H1 (cell line): ENCODE measurements at regions not wholly inside any gene's neighbourhood (a gene's known extent, or its start where the extent isn't known, plus 50 kb on each side); places are given as distances from the start of the nearest gene placed in this dataset.

Experiments
- BACH1 ChIP-seq: IDR thresholded peaks from 2 replicates; pipeline ENCODE4 v1.6.1; 2012; ENCODE audit warnings: low read length, improper control_type of control experiment
- BCL11A ChIP-seq, 2 experiments: IDR thresholded peaks; one replicate each; pipeline ENCODE4 v1.6.1; 2011; ENCODE audit warnings: low read depth in 2 of 2, low read length in 2 of 2, mild to moderate bottlenecking in 2 of 2
- KDM1A ChIP-seq: fragments of 200-600, 300-600 bp; sonication (generic); IDR thresholded peaks from 2 replicates; pipeline ENCODE4 v1.7.1; 2016; ENCODE audit warnings: mild to moderate bottlenecking, low read length, borderline replicate concordance
- POLR2A ChIP-seq, 2 experiments: IDR thresholded peaks; 1 replicate in 1 of 2; 2 replicates in 1 of 2; pipeline ENCODE4 v1.6.1; 2011; ENCODE audit warnings: low read depth in 2 of 2, low read length in 2 of 2, mild to moderate bottlenecking in 2 of 2; ENCODE audit errors: control extremely low read depth in 1 of 2
- RXRA ChIP-seq: IDR thresholded peaks from 2 replicates; pipeline ENCODE4 v1.6.1; 2011; ENCODE audit warnings: low read depth, mild to moderate bottlenecking, low read length, moderate library complexity; ENCODE audit not compliant: insufficient read depth
- SIRT6 ChIP-seq: IDR thresholded peaks from one replicate; pipeline ENCODE4 v1.7.1; 2012; ENCODE audit warnings: low read length, inconsistent platforms
- TF ChIP-seq, protein P1 (sequence below): fragments of 300-600 bp; sonication (generic); IDR thresholded peaks from 2 replicates; pipeline ENCODE4 v1.7.1; 2012; ENCODE audit warnings: low read length, moderate library complexity, mild to moderate bottlenecking, inconsistent platforms; ENCODE audit not compliant: insufficient replicate concordance
- TF ChIP-seq, protein P2 (sequence below), 3 experiments: IDR thresholded peaks; 1 replicate in 2 of 3; 2 replicates in 1 of 3; pipeline versions ENCODE4 v1.5.1 to v1.6.1; 2011; ENCODE audit warnings: low read length in 3 of 3, mild to moderate bottlenecking in 3 of 3, inconsistent platforms in 2 of 3, low read depth in 1 of 3, moderate library complexity in 1 of 3; ENCODE audit not compliant: insufficient read depth in 1 of 3; ENCODE audit errors: control extremely low read depth in 1 of 3

DNA sequence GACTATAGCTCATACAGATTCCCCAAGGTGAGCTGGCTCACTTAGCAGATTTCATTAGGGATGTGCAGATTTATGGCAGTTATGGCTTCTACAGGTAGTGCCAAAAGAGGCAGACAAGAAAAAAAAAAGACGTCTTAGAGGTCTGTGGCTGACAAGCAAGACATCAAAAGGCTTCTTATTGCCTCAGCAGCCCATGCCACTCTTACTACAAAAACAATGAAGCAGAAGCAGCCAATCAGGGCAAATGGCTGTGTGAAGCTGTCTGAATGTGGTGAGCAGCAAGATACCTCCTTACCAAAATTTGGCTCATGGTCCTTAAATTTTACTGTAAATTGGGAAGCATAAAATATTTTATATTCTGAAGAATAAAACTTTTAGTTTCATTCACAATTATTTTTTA, 557.5 kb upstream of the GOLIM4 start (continued):
- TF ChIP-seq, protein P1, sequence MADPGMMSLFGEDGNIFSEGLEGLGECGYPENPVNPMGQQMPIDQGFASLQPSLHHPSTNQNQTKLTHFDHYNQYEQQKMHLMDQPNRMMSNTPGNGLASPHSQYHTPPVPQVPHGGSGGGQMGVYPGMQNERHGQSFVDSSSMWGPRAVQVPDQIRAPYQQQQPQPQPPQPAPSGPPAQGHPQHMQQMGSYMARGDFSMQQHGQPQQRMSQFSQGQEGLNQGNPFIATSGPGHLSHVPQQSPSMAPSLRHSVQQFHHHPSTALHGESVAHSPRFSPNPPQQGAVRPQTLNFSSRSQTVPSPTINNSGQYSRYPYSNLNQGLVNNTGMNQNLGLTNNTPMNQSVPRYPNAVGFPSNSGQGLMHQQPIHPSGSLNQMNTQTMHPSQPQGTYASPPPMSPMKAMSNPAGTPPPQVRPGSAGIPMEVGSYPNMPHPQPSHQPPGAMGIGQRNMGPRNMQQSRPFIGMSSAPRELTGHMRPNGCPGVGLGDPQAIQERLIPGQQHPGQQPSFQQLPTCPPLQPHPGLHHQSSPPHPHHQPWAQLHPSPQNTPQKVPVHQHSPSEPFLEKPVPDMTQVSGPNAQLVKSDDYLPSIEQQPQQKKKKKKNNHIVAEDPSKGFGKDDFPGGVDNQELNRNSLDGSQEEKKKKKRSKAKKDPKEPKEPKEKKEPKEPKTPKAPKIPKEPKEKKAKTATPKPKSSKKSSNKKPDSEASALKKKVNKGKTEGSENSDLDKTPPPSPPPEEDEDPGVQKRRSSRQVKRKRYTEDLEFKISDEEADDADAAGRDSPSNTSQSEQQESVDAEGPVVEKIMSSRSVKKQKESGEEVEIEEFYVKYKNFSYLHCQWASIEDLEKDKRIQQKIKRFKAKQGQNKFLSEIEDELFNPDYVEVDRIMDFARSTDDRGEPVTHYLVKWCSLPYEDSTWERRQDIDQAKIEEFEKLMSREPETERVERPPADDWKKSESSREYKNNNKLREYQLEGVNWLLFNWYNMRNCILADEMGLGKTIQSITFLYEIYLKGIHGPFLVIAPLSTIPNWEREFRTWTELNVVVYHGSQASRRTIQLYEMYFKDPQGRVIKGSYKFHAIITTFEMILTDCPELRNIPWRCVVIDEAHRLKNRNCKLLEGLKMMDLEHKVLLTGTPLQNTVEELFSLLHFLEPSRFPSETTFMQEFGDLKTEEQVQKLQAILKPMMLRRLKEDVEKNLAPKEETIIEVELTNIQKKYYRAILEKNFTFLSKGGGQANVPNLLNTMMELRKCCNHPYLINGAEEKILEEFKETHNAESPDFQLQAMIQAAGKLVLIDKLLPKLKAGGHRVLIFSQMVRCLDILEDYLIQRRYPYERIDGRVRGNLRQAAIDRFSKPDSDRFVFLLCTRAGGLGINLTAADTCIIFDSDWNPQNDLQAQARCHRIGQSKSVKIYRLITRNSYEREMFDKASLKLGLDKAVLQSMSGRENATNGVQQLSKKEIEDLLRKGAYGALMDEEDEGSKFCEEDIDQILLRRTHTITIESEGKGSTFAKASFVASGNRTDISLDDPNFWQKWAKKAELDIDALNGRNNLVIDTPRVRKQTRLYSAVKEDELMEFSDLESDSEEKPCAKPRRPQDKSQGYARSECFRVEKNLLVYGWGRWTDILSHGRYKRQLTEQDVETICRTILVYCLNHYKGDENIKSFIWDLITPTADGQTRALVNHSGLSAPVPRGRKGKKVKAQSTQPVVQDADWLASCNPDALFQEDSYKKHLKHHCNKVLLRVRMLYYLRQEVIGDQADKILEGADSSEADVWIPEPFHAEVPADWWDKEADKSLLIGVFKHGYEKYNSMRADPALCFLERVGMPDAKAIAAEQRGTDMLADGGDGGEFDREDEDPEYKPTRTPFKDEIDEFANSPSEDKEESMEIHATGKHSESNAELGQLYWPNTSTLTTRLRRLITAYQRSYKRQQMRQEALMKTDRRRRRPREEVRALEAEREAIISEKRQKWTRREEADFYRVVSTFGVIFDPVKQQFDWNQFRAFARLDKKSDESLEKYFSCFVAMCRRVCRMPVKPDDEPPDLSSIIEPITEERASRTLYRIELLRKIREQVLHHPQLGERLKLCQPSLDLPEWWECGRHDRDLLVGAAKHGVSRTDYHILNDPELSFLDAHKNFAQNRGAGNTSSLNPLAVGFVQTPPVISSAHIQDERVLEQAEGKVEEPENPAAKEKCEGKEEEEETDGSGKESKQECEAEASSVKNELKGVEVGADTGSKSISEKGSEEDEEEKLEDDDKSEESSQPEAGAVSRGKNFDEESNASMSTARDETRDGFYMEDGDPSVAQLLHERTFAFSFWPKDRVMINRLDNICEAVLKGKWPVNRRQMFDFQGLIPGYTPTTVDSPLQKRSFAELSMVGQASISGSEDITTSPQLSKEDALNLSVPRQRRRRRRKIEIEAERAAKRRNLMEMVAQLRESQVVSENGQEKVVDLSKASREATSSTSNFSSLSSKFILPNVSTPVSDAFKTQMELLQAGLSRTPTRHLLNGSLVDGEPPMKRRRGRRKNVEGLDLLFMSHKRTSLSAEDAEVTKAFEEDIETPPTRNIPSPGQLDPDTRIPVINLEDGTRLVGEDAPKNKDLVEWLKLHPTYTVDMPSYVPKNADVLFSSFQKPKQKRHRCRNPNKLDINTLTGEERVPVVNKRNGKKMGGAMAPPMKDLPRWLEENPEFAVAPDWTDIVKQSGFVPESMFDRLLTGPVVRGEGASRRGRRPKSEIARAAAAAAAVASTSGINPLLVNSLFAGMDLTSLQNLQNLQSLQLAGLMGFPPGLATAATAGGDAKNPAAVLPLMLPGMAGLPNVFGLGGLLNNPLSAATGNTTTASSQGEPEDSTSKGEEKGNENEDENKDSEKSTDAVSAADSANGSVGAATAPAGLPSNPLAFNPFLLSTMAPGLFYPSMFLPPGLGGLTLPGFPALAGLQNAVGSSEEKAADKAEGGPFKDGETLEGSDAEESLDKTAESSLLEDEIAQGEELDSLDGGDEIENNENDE: no peak
- no peak for TF ChIP-seq KDM1A
- TF ChIP-seq BCL11A (IDR thresholded peaks at IDR 0.05; ENCODE audit: low read depth in 2 of 2, low read length in 2 of 2): no peak
- no peak for TF ChIP-seq RXRA
- no peak for TF ChIP-seq POLR2A (IDR thresholded peaks at IDR 0.05; ENCODE audit: control extremely low read depth in 1 of 2, low read depth in 2 of 2, low read length in 2 of 2)
- no peak for TF ChIP-seq BACH1
- TF ChIP-seq, protein P2, sequence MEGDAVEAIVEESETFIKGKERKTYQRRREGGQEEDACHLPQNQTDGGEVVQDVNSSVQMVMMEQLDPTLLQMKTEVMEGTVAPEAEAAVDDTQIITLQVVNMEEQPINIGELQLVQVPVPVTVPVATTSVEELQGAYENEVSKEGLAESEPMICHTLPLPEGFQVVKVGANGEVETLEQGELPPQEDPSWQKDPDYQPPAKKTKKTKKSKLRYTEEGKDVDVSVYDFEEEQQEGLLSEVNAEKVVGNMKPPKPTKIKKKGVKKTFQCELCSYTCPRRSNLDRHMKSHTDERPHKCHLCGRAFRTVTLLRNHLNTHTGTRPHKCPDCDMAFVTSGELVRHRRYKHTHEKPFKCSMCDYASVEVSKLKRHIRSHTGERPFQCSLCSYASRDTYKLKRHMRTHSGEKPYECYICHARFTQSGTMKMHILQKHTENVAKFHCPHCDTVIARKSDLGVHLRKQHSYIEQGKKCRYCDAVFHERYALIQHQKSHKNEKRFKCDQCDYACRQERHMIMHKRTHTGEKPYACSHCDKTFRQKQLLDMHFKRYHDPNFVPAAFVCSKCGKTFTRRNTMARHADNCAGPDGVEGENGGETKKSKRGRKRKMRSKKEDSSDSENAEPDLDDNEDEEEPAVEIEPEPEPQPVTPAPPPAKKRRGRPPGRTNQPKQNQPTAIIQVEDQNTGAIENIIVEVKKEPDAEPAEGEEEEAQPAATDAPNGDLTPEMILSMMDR (IDR thresholded peaks at IDR 0.05; ENCODE audit: control extremely low read depth in 1 of 3, insufficient read depth in 1 of 3, low read depth in 1 of 3, low read length in 3 of 3): no peak
- no peak for TF ChIP-seq SIRT6
